GM18951 (cell line): ENCODE measurements at regions not wholly inside any gene's neighbourhood (a gene's known extent, or its start where the extent isn't known, plus 50 kb on each side); places are given as distances from the start of the nearest gene placed in this dataset.

ENCODE experiments used
- POLR2A ChIP-seq: IDR thresholded peaks from 4 replicates; pipeline ENCODE4 v1.6.1; 2011; ENCODE audit warnings: mild to moderate bottlenecking; ENCODE audit not compliant: insufficient read length, insufficient read depth; ENCODE audit errors: extremely low read depth
- in situ Hi-C: fragments of 300-500 bp; cut with MboI; formaldehyde crosslinking; loops from one replicate; pipeline ENCODE4 v1.12.0; 2022; ENCODE audit warnings: low sequenced_read_pairs, mixed read lengths, inconsistent platforms; ENCODE audit not compliant: unreplicated experiment

DNA sequence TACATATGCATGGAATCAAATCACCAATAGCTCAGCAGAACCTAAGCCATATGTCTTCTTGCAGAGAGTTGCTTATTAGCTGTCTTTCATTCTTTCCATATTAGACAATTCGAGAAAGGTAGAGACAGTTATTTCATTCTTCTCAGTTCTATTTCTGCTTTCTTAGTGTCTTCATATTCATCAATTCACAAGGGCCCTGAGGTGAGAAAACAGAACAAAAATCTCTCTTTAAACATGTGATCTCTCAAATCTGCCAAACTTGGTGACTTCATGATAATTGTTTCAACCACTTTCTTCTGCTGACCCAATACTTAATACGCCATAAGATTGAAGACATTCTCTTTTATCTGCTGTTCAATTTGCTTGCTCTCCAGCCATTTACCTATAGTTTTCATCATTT, 229.7 kb upstream of the MARCKS start:
- in situ Hi-C loops, result loop anchor here (25.0 kb wide), 1 partner anchor 235 kb away; the partner anchor contains the start of gene MARCKS
- no peak for TF ChIP-seq POLR2A

DNA sequence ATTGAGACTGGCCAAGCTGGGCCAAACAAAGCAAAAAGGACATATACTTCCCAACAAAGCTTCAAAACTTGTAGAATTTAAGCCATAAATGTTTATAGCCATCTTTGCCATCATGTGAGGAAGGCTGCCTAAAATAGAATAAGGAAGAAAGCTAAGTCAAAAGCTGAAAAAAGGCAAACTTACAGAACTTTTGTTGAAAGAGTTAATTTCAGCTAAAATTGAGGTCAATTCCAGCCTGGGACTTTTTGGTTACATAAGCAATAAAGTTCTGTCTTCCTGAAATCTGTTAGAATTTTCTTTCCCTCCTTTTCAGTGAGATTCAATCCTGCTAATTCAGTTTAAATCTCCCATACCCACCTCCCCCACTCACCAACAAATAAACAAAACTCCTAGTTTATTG, 227.9 kb upstream of the MARCKS start:
- TF ChIP-seq POLR2A, result no peak
- in situ Hi-C loops, result loop anchor here (25.0 kb wide), 1 partner anchor 233 kb away; the partner anchor contains the start of gene MARCKS

DNA sequence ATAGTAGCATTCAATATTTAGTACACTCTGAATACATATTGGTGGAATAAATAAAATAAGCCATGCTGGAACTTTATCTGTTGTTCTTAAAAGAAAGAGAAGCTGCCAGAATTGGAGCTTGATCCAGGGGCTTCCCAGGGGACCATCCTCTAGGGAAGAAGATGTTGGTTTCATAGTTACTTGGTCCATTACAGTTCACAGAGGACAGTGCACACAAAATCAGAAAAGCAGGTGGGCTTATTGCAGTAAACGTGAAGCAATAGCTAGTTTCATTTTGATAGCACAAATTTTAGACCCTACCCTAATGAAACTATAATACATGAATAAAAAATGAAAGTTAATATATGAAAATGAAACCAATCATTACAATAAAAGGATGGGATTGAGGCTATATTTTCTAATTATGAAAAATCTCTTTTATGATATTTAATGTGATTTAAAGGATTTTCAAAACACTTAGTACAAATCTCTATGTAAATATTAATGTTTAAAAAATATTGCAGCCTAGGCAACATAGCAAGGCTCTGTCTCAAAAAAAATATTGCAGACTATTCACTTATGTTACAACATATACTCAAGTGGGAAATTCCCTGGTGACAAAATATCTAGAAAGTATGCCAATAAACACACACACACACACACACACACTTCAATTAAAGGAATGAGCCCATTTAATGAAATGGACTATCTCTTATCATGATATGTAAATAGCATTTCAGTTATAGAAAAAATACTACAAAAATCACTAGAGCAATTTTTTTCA, 227.0 kb upstream of the MARCKS start:
- TF ChIP-seq POLR2A, result no peak
- in situ Hi-C loops, result loop anchor here (25.0 kb wide), 1 partner anchor 232 kb away; the partner anchor contains the start of gene MARCKS

DNA sequence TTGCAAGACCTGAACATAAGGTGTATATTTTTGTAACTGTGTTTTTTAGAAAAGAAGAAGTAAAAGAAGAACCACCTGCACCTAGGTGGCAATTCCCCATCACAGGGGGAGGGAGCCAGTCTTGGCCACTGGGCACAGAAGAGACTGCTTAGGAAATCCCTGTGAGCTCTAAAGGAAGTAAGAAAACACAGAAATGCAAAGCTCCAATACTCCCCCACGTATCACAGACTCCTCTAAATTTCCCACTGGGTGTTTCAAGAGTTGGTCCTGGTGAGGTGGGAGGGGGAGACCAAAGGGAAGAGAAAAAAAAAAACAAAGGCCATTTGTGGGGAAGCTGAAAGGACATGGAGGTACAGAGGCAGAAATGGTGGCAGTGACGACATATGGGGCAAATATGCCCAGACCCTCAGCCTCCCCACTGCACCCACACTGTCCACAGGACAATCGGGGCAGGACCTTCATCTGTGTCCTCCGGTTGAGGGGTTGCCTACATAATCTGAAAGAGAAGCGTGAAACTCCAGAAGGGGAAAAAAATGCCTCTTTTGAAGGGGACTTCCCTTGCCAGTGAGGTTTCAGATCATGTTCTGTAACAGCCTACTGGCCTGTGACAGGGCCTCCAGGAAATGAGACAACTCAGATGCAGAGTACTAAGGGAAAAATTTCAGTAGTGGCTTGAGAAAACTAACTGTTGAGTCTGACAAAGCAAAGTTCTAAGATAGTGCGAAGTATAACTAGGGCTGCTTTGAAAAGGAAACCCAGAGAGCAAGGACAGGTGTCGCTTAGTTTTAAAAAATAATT, 226.2 kb upstream of the MARCKS start:
- TF ChIP-seq POLR2A, result no peak
- in situ Hi-C loops, result loop anchor here (25.0 kb wide), 1 partner anchor 231 kb away; the partner anchor contains the start of gene MARCKS

DNA sequence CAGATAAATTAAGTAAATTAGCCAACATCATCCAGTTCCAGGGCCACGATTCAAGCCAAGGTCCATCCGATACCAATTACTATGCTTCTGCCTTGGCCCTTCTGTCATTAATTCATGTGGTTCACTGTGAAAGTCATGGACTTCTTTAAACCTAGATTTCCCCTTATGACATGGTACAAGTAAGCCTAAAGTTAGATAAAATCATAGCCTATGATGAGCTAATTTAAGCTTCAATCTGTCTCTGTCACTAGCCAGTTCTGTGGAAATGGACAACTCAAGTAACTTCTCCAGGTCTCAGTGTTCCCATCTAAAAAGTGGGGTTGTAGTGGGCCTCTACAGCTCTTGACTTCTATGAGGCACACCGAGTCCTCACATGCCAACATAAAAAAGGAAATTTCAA, 225.5 kb upstream of the MARCKS start:
- in situ Hi-C loops, result loop anchor here (25.0 kb wide), 1 partner anchor 231 kb away; the partner anchor contains the start of gene MARCKS
- TF ChIP-seq POLR2A, result no peak

DNA sequence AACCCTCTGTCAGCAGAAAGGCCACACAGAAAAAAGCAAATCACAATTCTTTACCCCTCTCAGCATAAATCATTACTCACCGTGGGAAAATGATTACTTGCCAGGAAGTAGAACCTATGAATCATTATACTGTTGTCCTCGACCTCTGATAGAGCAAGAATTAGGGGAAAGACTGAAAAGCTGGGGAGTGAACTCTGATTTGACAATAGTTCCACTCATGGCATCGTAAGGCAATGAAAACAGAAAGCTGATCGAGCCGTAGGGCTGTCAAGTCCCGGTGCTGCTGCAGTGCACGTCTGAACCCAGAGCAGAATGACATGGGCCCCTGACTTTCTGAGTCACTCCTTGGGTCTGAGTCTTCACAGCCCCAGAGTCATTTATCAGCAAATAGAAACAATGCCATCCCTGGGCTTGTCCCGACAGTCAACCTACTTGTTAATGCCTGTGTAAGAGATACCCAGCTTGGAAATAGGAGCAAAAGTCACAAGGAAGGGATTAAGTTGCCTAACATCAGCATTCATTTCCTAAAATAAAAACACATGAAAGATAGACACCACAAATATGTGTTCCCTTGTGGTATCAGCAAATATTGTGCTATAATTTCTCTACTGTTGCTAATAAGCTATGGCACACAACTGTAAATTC, 224.8 kb upstream of the MARCKS start:
- in situ Hi-C loops, result loop anchor here (25.0 kb wide), 1 partner anchor 230 kb away; the partner anchor contains the start of gene MARCKS
- TF ChIP-seq POLR2A, result peak; percentile 55

DNA sequence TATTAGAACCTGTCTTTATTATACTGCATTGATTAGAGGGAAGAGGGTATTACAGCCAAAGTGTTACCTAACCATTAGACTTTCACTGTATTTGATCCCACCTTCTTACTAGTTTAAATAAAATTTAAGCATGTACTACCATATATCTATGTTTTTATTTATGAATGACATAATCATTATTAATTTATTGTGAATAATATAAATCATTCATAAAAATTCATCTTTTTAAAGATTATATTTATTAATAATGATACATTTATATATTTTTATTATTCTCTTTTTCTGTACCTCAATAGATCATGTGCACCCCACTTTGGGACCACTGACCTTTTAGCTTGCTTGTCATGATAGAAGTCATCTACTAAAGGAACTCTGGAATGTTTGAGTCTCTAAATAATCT, 223.5 kb upstream of the MARCKS start:
- TF ChIP-seq POLR2A, result no peak
- in situ Hi-C loops, result loop anchor here (25.0 kb wide), 1 partner anchor 229 kb away; the partner anchor contains the start of gene MARCKS

DNA sequence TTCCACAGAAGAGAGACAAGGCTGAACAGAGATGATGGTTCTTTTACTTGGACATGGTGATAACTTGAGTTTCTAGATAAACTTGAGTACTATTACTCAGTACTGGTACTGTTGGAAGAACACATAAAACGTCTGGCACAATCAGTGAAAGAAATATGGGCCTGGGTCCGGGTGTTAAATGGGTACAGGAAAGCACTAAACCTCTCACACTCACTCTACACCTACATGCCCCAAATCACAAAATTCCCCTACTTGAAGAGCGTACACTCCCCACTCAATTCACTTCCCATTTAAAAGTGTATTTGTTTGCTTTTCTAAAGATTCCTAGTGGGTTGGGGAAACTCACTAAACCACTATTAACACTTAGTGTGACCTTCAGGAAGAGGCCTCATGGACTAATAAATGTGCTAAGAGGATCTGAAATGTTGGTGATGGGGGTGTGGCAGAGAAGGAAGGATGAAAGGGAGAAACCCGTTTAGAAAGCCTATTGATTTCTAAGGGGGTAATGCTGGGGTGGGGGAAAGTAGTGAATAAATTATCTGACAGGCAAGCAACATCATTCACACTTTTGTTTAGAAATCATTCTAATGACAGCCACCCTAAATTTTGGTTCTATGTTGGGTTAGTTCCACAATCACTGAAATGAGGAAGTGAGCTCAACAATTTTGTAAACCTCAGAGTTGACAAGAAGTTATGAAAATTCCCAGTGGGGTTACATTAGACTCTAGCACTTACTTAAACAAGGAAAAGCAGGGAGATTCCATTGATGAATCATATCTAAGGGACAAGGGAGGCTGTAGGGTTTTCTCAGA, 222.6 kb upstream of the MARCKS start:
- in situ Hi-C loops, result loop anchor here (25.0 kb wide), 1 partner anchor 228 kb away; the partner anchor contains the start of gene MARCKS
- TF ChIP-seq POLR2A, result no peak

DNA sequence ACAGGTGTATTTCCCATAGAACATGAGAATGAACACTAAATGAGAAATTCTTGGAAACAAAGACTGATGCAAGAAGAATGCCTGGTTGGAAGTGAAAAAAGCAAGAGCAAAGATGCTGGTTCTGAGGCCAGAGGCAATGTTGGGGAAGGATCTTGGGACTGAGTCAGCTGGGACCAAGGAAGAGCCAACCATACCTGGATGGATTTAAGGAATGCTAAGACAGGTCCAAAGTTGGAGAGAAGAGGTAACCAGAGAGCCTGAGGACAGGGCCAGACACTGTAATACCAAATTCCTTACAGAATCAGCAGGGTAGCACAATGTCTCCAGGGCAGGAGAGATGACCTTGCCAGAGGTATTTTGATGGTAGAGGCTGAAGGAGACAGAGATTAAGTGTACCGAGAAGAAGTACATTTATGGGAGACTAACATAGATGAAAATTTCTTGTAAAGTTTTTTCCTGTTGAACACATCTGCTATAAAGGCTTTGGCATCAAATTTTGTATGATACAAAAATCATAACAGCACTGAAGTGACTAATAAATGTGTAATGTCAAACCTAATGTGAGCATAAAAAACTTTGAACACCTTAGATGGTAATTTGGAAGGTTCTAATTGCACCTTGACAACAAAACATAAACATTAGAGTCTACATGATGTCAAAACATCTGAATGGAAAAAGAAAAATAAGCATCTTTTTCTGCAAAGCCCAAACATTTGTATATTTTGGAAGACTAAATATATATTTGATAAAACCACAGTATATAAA, 221.7 kb upstream of the MARCKS start:
- TF ChIP-seq POLR2A, result no peak
- in situ Hi-C loops, result loop anchor here (25.0 kb wide), 1 partner anchor 227 kb away; the partner anchor contains the start of gene MARCKS

DNA sequence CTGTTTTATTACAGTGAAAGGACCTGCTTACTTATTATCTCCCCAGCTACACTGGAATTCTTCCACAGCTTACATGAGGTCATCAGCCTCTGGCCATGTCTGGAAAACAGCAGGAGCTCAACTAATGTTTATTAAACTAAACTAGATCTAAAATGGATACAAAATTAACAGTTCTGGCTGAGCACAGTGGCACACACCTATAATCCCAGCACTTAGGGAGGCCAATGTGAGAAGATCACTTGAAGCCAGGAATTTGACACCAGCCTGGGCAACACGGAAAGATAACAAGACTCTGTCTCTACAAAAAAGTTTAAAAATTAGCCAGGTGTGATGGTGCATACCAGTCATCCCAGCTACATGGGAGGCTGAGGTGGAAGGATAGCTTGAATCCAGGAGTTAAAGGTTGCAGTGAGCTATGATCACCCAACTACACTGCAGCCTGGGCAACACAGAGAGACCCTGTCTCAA, 220.8 kb upstream of the MARCKS start:
- in situ Hi-C loops, result loop anchor here (25.0 kb wide), 1 partner anchor 226 kb away; the partner anchor contains the start of gene MARCKS
- TF ChIP-seq POLR2A, result no peak

DNA sequence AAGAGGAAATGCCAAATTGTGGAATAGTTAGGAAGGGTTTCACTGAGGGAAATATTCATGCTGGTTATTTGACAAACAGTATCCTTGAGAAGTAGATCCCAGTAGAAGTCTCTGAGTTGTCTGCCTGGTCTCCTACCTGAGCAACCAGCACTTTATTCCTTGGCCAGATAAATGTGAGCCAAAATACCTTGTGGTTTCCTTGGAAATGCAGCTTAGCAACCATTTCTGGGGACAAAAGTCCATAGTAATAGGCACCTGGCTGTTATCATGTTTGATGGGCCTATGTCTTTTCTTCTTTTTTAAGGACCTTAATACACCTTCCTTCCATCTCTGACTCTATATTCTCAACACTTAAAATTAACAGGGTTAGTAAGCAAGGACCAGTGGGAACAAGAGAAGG, 217.1 kb upstream of the MARCKS start:
- no peak for TF ChIP-seq POLR2A
- in situ Hi-C loops, result loop anchor here (25.0 kb wide), 1 partner anchor 222 kb away; the partner anchor contains the start of gene MARCKS

DNA sequence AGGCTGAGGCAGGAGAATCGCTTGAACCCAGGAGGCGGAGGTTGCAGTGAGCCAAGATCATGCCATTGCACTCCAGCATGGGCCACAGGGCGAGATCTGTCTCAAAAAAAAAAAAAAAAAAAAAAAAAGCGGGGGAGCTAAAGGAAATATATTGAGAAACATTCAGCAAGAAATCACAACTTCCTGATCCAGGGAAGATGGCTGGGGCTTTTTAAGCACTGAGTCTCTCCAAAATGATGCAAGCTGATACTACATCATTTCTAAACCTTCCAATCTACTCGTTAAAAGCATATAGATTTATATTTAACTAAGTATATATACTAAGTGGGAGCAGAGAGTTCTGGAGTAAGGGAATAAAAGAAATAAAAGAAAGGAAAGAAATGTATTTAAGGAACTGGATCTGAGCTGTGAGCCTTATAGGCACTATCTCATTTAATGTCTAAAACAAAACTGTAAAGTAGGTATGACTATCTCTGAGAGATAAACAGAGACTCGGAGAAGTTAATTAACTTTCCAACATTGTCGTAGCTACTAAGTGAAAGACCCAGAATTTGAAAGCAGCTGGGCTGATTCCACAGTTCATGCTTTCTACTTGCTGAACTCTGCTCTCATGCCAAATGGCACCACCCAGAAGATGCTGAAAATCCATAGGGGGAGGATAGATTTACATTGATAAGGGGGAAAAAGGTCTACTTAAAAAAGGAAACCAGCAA, 215.0 kb upstream of the MARCKS start:
- TF ChIP-seq POLR2A, result no peak
- in situ Hi-C loops, result loop anchor here (25.0 kb wide), 1 partner anchor 220 kb away; the partner anchor contains the start of gene MARCKS
